BJ (cell line): ENCODE measurements at regions not wholly inside any gene's neighbourhood (a gene's known extent, or its start where the extent isn't known, plus 50 kb on each side); places are given as distances from the start of the nearest gene placed in this dataset.

Experiments used
- CTCF ChIA-PET: fragments of 350-600 bp; formaldehyde crosslinking; extraction: SDS; loops from one replicate; lab custom pipeline; 2021; ENCODE audit warnings: antibody characterized with exemption, inconsistent platforms; lab: Yijun Ruan, JAX
- POLR2A ChIA-PET: fragments of 300-600 bp; sonication (Branson Sonifier 250); formaldehyde crosslinking; extraction: SDS; loops from one replicate; lab custom pipeline; 2021; ENCODE audit warnings: antibody characterized with exemption; lab: Charles Lee
- DNase-seq: peaks from one replicate; pipeline ENCODE4 v3.0.0-alpha.2; 2011; ENCODE audit warnings: low read depth
- H3K27me3 ChIP-seq: 2 replicates; pipeline ENCODE4 v1.6.0; 2011; ENCODE audit warnings: low read length; ENCODE audit not compliant: control insufficient read depth, insufficient read depth
- H3K36me3 ChIP-seq: 2 replicates; pipeline ENCODE4 v1.5.1; 2011; ENCODE audit warnings: low read length; ENCODE audit not compliant: control insufficient read depth, insufficient read depth
- H3K4me3 ChIP-seq: 2 replicates; pipeline ENCODE4 v1.5.1; 2011; ENCODE audit warnings: low read depth, mild to moderate bottlenecking, control low read depth, low read length
- TF ChIP-seq, protein P1 (sequence below): IDR thresholded peaks from 2 replicates; pipeline ENCODE4 v1.5.1; 2011; ENCODE audit warnings: low read depth, mild to moderate bottlenecking, control low read depth, inconsistent platforms, low read length, moderate library complexity; ENCODE audit not compliant: insufficient read depth

DNA sequence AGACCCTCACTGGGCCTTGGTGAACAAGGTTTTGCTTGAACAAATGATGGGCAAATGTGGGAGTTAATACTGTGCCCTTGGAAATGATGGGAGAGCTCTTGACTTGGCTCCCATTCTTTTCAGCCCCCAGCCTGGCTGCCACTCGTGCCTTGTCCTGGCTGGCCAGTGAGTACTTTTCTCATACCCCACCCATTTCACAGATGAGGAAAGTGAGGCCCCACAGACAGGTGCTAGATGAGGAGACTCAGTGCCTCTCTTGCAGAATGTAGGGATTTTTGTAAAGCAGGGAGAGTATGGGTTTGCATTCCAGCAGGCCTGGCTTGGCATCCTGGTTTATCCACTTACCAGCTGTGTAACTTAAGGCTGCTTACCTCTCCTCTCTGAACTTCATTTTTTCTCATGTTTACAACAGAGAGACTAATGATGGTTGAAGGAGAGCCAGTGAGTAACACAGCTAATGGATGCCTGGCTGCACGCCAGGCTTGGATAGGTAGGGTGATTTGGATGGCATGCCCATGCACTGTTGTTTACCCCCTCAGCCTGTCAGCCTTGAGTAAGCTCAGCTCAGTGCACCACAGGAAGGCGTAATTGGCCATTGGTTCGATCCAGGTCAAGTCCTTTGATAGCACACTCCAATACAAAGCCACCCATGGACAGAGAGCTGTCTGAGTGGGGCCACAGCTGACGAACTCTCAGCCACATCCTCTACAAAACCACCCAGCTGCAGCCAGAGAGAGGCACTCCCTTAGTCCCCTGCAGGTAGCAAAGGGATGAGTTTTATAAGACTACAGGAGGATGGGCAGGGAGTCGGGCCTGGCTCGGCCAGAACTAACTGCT, 436.8 kb downstream of the RPS24 start:
- no peaks in the 10 kb centered on the region for H3K36me3 ChIP-seq
- no peak overlapping the region for H3K4me3 ChIP-seq
- TF ChIP-seq, protein P1, sequence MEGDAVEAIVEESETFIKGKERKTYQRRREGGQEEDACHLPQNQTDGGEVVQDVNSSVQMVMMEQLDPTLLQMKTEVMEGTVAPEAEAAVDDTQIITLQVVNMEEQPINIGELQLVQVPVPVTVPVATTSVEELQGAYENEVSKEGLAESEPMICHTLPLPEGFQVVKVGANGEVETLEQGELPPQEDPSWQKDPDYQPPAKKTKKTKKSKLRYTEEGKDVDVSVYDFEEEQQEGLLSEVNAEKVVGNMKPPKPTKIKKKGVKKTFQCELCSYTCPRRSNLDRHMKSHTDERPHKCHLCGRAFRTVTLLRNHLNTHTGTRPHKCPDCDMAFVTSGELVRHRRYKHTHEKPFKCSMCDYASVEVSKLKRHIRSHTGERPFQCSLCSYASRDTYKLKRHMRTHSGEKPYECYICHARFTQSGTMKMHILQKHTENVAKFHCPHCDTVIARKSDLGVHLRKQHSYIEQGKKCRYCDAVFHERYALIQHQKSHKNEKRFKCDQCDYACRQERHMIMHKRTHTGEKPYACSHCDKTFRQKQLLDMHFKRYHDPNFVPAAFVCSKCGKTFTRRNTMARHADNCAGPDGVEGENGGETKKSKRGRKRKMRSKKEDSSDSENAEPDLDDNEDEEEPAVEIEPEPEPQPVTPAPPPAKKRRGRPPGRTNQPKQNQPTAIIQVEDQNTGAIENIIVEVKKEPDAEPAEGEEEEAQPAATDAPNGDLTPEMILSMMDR: no peak
- ChIA-PET POLR2A (no interaction called here), CTCF (interaction anchor here (0.8 kb wide), 1 partner anchor 50 kb away, joined by 3 read pairs; no protein-coding TSS in a partner anchor)
- no peaks in the 10 kb centered on the region; the same call in 1 of the 2 replicates for H3K27me3 ChIP-seq
- DNase-seq: no peak

DNA sequence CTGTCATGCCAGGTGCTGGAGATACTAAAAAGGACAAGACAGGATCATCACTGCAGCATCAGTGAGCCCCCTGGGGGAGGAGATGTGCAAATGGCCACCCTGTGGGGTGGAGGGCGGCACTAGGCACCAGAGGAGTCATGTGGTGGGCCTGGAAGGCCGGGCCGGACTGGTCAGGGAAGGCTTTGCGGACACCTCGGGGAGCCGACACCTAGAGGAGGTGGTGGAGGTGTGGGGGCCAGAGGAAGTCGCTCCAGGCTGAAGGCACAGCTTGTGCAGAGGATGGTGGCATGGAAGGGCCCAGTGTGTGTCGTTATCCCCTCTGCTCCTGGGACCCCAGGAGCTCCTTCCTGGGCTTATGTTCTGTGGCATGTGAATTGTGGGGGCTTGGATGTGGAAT, 437.7 kb downstream of the RPS24 start:
- Histone ChIP-seq H3K27me3 (no peaks in the 10 kb centered on the region; the same call in 1 of the 2 replicates), H3K4me3 (no peak overlapping the region), H3K36me3 (no peaks in the 10 kb centered on the region)
- no peak for DNase-seq
- CTCF ChIA-PET: no interaction called here
- POLR2A ChIA-PET: no interaction called here
- TF ChIP-seq, protein P1: no peak

DNA sequence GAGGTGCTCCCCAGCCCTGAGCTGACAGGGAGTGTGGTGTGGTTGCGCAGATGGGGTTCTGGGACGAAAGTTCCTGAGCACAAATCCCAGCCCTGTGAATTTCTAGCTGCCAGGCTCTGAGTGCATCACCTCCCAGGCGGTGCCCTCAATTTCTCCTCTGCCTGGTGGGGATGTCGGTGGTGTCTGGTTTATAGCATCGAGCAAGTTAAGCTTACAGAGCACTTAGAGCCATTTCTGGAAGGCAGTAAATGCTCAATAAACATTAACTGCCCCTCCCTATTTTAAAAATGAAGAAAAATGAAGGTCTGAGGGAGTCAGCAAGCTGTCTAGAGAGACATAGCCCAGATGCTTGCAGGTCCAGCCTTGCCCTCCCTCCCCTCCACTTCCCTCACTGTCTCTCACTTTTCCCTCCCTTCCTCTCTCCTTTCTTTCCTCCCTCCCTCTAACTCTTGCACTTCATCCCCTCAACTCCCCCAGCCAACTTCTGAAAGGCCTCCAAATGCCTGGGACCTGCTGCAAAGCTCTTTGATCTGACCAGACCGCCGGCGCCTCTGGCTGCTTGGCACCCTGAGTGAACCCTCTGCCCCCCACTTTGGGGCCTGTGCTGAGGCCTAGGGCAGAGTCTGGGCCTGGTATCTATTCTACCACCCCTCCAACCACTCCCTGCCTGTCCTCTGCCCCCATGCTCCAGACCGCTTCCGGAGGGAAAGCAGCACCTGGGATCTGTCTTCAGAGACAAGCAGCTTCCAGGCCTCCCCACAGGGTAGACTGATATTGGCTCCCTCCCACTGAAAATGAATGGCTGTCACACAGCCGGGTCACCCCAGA, 438.3 kb downstream of the RPS24 start:
- H3K4me3 ChIP-seq: no peak overlapping the region
- H3K27me3 ChIP-seq: peaks cover 1% of the 10 kb centered on the region; the same call in 1 of the 2 replicates
- TF ChIP-seq, protein P1: no peak
- no peaks in the 10 kb centered on the region for H3K36me3 ChIP-seq
- CTCF ChIA-PET: no interaction called here
- DNase-seq: no peak
- POLR2A ChIA-PET: no interaction called here

DNA sequence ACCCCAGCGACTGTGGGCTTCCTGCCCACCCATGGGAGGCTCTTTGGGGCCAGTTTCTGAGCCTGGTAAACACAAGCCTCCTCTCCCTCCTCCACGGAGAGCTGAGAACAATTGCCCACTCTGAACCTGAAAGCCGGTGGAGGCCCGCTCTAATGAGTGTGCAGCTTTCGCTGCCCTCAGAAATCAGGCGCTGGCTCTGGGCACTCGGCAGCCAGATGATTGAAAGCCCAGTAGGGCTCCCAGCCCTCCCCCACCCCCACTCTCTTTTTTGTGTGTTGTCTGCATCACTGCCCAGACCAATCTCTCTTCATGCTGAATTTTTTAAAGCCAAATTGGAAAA, 438.9 kb downstream of the RPS24 start:
- no peak overlapping the region for H3K4me3 ChIP-seq
- no peaks in the 10 kb centered on the region for H3K36me3 ChIP-seq
- TF ChIP-seq, protein P1: no peak
- ChIA-PET CTCF (no interaction called here), POLR2A (no interaction called here)
- no peak for DNase-seq
- peaks cover 1% of the 10 kb centered on the region; the same call in 1 of the 2 replicates for H3K27me3 ChIP-seq

DNA sequence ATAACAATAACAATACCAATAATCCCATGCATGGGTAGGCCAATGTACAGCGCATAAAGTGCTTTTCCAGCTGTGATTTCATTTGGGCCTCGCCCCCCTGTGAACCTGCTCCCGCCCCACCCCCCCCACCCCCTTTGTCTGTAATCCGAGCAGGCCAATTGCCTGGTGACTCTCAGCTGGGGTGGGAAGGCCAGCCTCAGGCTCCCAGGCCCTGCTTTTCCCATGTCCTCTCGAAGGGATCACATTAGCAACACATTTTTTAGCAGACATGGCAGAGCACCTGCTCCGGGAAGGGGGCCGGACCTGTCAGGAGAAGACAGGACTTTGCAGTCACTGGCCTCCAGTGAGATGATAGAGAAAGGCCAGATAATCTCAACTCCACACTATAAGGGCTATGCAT, 439.3 kb downstream of the RPS24 start:
- no peaks in the 10 kb centered on the region for H3K36me3 ChIP-seq
- TF ChIP-seq, protein P1: no peak
- ChIA-PET CTCF (no interaction called here), POLR2A (no interaction called here)
- no peak for DNase-seq
- H3K27me3 ChIP-seq: peaks cover 1% of the 10 kb centered on the region
- H3K4me3 ChIP-seq: no peak overlapping the region
